Brain microvascular endothelial cell (primary cell): ENCODE measurements at regions not wholly inside any gene's neighbourhood (a gene's known extent, or its start where the extent isn't known, plus 50 kb on each side); places are given as distances from the start of the nearest gene placed in this dataset.

Experiments
- DNase-seq: peaks from one replicate; pipeline ENCODE4 v3.0.0-alpha.2; 2020
- H3K27ac ChIP-seq: fragments of 250-450 bp; sonication (Bioruptor Pico); 2 replicates; pipeline ENCODE4 v1.5.1; 2020; ENCODE audit warnings: mild to moderate bottlenecking, moderate library complexity
- H3K27me3 ChIP-seq: fragments of 250-450 bp; sonication (Bioruptor Pico); replicated peaks from 2 replicates; pipeline ENCODE4 v1.5.1; 2020; ENCODE audit warnings: mild to moderate bottlenecking
- H3K36me3 ChIP-seq: fragments of 250-450 bp; sonication (Bioruptor Pico); replicated peaks from 2 replicates; pipeline ENCODE4 v1.5.1; 2020; ENCODE audit warnings: mild to moderate bottlenecking
- H3K4me3 ChIP-seq: 2 replicates; pipeline ENCODE4 v1.5.1; 2011; ENCODE audit warnings: low read depth, mild to moderate bottlenecking, control low read depth, low read length, moderate library complexity
- CTCF ChIP-seq: IDR thresholded peaks from 2 replicates; pipeline ENCODE4 v1.5.1; 2011; ENCODE audit warnings: low read depth, mild to moderate bottlenecking, moderate library complexity, low read length, control low read depth, inconsistent platforms; ENCODE audit errors: missing control alignments
- in situ Hi-C: cut with HindIII; loops from 2 replicates; pipeline ENCODE4 v1.10.0; 2017; ENCODE audit warnings: low sequenced_read_pairs, low pct_ligation_motif_present

GRCh38 chr3:31277582-31277981 is 255.1 kb upstream of the STT3B start:
- no peak for TF ChIP-seq CTCF
- Histone ChIP-seq H3K4me3 (no peak overlapping the region), H3K27me3 (no peaks in the 10 kb centered on the region), H3K36me3 (no peaks in the 10 kb centered on the region), H3K27ac (no peak overlapping the region)
- in situ Hi-C loops = no loop called here
- DNase-seq = no peak

- Histone ChIP-seq H3K27me3 (no peaks in the 10 kb centered on the region), H3K27ac (no peak overlapping the region), H3K4me3 (no peak overlapping the region), H3K36me3 (no peaks in the 10 kb centered on the region)
- no peak for DNase-seq
- in situ Hi-C loops = no loop called here
- no peak for TF ChIP-seq CTCF
Measured at GRCh38 chr3:31278532-31278931, 254.2 kb upstream of the STT3B start.

- H3K36me3 ChIP-seq = no peaks in the 10 kb centered on the region
- H3K4me3 ChIP-seq = no peak overlapping the region
- no peak overlapping the region for H3K27ac ChIP-seq
- no peak for TF ChIP-seq CTCF
- no peak for DNase-seq
- in situ Hi-C loops = no loop called here
- H3K27me3 ChIP-seq = no peaks in the 10 kb centered on the region
Measured at GRCh38 chr3:31284776-31285175, 247.9 kb upstream of the STT3B start.

GRCh38 chr3:31285833-31286486 is 246.8 kb upstream of the STT3B start:
- in situ Hi-C loops = no loop called here
- no peak for TF ChIP-seq CTCF
- no peak for DNase-seq
- Histone ChIP-seq H3K27ac (no peak overlapping the region), H3K27me3 (no peaks in the 10 kb centered on the region), H3K4me3 (no peak overlapping the region), H3K36me3 (no peaks in the 10 kb centered on the region)

GRCh38 chr3:31288224-31288623 is 244.5 kb upstream of the STT3B start:
- no peaks in the 10 kb centered on the region for H3K36me3 ChIP-seq
- DNase-seq = no peak
- no peak overlapping the region for H3K4me3 ChIP-seq
- no peak overlapping the region for H3K27ac ChIP-seq
- no peaks in the 10 kb centered on the region for H3K27me3 ChIP-seq
- in situ Hi-C loops = no loop called here
- TF ChIP-seq CTCF = no peak

- Histone ChIP-seq H3K27me3 (no peaks in the 10 kb centered on the region), H3K36me3 (no peaks in the 10 kb centered on the region), H3K4me3 (no peak overlapping the region), H3K27ac (no peak overlapping the region)
- TF ChIP-seq CTCF = no peak
- in situ Hi-C loops = no loop called here
- DNase-seq = peak; percentile 71
Measured at GRCh38 chr3:31288641-31289100, 244.1 kb upstream of the STT3B start.
